HL-60 (cell line): ENCODE measurements at regions not wholly inside any gene's neighbourhood (a gene's known extent, or its start where the extent isn't known, plus 50 kb on each side); places are given as distances from the start of the nearest gene placed in this dataset.

ENCODE experiments used
- GABPA ChIP-seq: IDR thresholded peaks from 2 replicates; pipeline ENCODE4 v1.6.1; 2012; ENCODE audit warnings: low read depth
- POLR2AphosphoS5 ChIP-seq: IDR thresholded peaks from 2 replicates; pipeline ENCODE4 v1.6.1; 2012; ENCODE audit warnings: low read depth
- SPI1 ChIP-seq: IDR thresholded peaks from 2 replicates; pipeline ENCODE4 v1.6.1; 2012; ENCODE audit warnings: low read depth, mild to moderate bottlenecking, borderline replicate concordance
- TF ChIP-seq, protein P1 (sequence below): IDR thresholded peaks from one replicate; pipeline ENCODE4 v1.5.1; 2011; ENCODE audit warnings: low read length, control low read depth, inconsistent platforms; ENCODE audit not compliant: insufficient read depth

- TF ChIP-seq, protein P1, sequence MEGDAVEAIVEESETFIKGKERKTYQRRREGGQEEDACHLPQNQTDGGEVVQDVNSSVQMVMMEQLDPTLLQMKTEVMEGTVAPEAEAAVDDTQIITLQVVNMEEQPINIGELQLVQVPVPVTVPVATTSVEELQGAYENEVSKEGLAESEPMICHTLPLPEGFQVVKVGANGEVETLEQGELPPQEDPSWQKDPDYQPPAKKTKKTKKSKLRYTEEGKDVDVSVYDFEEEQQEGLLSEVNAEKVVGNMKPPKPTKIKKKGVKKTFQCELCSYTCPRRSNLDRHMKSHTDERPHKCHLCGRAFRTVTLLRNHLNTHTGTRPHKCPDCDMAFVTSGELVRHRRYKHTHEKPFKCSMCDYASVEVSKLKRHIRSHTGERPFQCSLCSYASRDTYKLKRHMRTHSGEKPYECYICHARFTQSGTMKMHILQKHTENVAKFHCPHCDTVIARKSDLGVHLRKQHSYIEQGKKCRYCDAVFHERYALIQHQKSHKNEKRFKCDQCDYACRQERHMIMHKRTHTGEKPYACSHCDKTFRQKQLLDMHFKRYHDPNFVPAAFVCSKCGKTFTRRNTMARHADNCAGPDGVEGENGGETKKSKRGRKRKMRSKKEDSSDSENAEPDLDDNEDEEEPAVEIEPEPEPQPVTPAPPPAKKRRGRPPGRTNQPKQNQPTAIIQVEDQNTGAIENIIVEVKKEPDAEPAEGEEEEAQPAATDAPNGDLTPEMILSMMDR, result no peak
- TF ChIP-seq POLR2AphosphoS5 (no peak), GABPA (no peak), SPI1 (no peak)
These were observed 199.1 kb downstream of the INSC start for GRCh38 chr11:15313862-15314261.
